NK-92 treated with Interleukin-12 subunit alpha and Interleukin-12 subunit beta, amount 100 ng/mL, for 24 hours (cell line): ENCODE measurements at regions not wholly inside any gene's neighbourhood (a gene's known extent, or its start where the extent isn't known, plus 50 kb on each side); places are given as distances from the start of the nearest gene placed in this dataset.

Source experiments
- DNase-seq: peaks from one replicate; lab custom pipeline; 2025; lab: John Stamatoyannopoulos, UW

DNA sequence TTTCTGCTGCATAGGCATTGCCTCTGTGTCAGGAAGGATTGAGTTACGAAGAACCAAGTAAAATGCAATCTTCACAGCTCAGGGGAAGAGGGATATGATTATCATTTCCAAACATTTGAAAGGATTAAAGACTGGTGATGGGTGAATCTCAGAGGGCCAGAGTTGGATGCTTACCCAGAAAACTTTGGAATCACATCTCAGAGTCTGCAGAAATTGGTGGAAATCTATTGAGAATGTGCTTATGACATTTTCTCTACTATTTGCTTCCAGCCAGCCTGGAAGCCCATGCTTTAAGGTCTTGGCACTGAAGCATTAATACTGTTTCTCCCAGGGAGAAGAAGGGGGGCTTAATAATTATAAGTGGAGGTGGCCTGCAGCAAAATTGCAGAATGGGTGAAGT is 1301.4 kb upstream of the PIK3C3 start:
- no peak for DNase-seq

DNA sequence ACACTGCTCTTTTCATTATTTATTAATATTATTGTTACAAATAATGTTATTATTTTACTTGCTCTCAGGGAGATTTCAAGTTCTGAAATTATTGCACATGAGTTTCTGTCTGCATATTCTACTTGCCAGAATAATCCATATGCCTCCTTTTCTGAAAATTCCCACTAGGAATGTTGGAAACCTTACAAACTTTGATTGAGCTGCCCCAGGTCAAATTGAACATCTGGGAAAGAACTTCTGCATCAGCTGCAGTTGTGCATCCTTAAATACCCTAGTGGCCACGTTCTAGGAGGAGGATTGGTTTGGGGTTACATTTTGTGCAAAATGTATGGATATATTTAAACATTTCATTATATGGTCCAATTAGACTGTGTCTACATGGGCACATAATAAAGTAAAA is 1302.7 kb upstream of the PIK3C3 start:
- no peak for DNase-seq

DNA sequence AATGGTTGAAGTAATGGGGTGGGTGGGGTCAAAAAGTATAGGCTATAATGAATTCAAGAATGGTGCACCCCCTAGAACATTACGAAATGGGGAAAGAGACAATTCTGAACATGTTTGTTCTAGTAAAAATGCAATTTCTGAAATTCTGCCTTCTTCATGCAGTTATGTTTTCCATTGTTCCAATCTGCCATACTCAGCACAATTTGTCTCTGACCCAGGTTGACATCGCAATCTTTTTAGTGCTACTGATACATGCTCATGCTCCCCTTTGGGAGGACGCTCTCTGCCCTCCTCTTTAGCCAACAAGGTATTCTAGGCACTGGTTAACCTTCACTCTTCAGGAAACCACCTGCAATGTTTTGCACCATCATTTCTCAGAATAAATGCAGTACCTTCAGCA is 1303.9 kb upstream of the PIK3C3 start:
- no peak for DNase-seq

DNA sequence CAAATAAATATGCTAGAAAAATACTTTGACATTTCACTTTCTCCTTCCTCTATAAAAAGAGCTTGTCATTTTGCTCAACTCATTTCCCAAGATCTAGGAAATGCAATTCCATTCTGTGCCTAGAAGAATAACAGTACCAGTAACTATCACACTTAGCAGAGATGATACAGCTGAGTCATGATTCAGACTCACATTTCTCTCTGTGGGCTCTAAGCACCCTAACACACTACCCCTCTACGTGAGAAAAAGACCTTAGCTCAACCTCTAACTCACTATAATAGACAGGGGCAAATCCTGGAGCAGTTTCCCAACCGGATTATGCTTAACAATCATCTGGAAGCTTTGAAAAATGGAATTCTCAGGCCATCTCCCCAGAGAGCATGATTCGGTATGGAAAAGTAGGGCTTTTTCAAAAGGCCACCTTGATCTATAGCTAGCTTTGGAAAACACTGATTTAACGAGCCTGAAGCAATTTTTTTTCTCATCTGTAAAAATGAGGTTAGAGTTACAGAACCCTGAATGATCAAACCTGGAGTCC is 1312.3 kb upstream of the PIK3C3 start:
- no peak for DNase-seq

DNA sequence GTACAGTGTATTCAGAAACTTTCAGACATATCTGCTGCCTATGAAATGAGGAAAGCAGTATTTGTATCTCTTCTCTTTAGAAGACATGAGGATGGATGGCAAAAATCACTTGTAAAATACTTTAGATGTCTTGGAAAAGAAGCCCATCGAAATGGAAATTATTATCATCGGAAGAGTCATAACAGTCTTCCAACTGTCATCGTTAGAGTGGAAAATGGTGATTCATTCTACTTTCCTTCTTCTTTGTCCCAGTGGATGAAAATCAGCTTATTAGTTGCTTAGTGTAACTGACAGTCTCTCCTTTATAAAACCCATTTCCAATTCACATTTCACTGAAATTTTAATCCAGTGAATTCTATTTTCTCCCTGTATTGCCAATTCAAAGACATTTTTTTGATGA is 1323.7 kb upstream of the PIK3C3 start:
- no peak for DNase-seq

DNA sequence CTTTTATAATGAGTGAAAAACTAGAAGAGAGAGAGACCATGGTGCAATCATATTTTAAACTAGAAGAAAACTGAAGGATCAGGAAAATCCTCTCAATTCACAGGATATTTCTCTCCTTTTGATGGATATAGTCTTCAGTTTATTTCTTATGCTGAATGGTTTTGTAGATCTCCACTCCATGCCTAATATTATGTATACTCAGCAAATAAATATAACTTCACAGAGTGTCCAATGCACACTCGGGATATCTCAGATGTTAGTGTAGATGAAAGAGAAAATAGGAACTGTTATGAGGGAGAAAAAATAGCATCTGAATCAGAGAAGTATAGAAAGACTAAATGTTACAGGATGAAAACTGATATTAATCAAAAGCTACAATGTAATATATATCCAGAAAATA is 1324.5 kb upstream of the PIK3C3 start:
- DNase-seq: no peak

DNA sequence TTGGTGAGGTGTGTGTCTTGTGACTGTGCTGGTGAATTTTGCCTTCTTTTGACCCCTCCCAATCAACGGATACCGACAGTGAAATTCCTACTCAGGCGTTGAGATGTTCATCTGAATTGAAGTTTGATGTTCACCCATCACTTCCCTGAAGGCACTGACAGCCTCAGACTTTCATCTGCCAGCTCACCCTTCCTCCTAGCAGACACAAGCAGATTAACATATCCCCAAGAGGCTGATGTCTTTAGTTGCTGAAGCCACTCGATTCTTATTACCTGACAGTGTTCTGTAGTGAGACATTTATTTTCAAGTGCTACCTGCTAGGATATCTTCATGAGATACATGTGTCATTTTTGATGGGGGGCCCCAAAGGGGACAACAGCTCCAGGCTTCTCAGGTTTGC is 1330.1 kb upstream of the PIK3C3 start:
- no peak for DNase-seq

DNA sequence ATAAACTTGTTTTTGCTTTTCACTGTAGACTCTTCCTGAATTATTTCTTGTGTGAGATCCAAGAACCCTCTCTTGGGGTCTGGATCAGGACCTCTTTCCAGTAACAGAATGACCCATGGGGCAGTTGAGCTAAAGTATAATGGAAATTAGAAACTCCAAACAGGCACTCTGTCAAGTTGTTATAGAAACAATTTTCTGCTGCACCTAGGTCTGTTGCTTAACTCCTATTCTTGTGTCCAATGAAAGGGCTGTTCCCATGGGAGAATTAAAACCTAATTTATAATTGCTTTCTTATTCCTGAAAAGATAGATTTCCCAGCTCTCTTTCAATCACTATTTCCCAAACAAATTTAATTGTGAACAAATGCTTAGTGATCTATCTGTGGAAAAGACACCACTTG is 1341.3 kb upstream of the PIK3C3 start:
- no peak for DNase-seq

DNA sequence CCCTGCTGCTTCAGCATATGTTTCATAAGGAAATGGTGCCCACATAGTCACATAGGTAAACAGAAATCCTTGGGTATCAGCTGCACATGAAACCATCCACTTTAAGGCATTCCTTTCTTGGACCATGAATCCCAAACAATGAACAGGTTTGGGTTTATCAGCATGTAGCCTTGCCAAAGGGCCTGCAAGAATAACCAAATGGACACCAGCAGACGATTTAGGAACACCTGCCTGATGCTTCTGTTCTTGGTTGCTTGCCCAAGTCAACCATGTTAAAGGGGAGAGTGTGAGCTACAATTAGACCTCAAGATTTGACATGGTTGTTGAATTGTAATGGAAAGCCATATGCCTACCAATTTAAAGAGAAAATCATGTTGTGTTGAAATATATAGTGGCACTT is 1342.7 kb upstream of the PIK3C3 start:
- no peak for DNase-seq

DNA sequence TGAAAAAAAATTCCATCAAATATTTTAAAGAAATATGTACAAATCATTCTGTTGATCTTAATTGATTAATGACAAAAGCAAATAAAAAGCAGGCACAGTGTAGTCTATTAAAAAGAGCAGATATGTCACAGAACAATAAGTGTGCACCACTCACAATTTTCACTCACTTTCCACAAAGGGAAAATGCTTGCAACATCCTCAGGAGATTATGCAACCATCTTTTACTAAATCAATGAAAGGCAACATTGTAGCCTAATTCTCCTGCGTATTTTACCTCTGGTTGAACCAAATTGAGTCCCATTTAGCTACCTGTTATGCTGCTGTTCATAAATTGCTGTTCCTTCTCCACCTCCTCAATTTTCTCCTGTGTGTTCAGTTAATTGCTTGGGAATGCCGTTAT is 1346.8 kb upstream of the PIK3C3 start:
- DNase-seq: no peak

DNA sequence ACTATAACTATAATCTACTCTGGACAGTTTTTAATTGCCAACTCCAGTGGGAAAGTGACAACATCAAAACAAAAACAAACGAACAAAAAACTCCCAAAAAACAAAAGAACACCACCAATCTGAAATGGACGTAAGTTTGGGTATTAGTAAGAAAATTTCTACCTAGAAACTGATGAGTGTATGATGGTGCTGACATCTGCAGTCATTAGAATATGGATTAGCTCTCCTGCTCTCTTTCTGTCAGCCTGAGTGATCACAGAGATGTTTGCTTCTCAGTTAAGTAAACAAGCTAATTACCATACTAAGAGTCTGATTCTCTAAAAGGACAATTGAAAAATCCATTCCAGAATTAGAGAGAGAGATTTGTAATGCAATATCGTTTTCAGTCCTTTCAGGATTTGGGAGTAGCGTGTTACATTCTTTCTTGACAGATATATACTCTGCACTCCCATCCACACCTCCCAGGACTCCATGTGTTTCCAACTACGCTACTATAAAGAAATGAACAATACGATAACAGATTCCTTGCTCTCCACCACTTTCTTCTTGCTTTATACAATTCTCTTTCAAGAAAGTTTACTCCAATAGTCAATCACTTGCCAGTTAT is 1347.4 kb upstream of the PIK3C3 start:
- DNase-seq: no peak

DNA sequence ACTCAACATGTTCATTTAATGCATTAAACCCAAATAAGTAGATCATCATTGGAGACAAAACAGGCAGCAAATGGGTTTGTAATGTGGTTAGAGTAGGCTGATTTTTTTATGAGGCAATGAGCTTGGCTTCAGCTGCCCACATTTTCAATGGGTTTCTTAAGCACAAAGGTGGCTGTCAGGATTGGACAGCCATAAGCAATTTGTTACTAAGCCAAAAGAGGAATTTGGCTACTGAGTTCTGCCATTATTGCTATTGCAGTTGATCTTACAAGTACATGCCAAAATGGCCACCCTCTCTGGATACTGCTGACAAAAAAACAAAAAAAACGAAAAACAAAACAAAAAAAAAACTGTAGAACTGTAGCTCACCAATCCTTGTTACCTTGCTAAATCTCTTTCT is 1348.0 kb upstream of the PIK3C3 start:
- DNase-seq: no peak

DNA sequence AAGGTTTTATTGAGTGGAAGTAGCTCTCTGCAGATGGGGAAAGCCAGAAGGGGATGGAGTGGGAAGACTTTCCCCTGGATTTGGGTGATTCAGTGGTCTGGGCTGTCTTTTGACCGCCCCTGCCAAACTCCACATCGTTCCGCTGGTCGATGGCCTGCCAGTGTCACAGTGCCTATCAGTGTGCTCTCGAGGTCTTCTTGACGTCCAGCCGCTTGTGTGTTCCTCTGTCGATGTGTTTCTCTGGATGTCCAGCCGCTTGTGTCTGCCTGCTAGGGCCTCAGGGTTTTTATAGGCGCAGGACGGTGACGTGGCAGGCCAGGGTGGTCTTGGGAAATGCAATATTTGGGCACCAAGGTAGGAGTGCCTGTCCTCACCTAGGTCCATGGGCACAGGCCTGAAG is 1371.4 kb upstream of the PIK3C3 start:
- no peak for DNase-seq

DNA sequence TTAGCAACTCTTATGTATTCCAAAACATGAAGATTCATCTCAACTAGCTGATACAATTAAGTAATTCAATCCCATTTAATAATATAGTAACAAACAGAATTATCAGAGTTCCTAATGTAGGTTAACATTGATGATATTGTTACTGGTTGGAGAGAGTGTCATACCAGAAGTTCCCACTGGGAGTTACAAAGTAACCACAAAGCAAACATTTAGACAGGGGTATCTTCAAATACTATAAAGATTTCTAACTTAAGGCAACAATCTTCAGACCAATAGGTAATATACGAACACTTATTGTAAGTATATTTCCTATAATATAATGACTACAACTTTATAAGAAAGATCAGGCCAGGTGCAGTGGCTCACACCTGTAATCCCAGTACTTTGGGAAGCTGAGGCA is 1372.9 kb upstream of the PIK3C3 start:
- DNase-seq: no peak

DNA sequence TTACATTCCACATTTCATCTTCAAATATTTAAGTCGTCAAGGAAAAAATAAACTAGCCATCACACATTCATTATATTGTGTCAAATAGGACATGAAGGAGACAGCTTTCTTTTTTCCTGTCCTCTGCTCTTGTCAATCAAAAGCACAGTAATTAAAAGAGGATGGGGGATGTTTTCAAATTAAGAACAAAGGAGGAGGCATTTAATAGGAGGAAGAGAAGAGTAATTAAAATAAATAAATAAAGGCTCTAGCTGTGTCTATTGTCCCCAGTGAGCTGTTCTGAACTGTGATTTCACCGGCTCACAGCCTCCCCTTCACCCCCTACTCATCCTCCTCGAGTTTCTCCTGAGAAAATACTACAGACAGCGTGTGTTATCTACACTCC is 1377.1 kb upstream of the PIK3C3 start:
- no peak for DNase-seq

DNA sequence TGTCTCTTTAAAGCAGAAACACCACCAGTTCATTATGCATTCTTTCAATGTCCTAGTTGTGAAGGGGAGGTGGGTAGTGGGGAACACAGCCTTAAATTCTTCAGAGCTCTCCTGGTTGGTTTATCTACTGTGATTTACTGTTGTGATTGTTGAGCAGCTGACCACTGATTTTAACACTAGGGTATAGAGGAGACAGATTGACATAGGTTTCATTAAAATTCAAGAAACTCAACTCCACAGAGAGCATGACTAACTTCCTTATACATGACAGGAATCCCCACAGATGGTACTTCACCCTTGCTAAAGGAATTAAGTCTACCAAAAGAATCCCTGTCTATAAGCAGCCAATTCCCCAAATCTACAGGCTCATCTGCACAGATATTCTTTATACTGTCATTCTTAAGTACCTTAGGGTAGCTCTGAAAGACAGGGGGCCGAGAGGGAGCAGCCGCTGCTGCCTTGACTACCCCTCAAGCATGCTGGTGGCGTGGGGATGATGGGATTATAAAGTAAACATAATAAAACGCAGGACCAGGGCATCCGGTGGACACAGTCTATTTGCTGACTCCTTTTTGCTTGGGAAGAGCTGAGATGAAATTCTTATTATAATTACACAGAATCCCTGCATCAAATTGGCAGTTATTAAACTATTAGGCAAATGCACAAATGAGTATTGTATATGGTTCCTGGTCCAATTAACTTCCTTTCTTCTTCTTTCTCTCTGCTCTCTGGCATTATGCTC is 1377.6 kb upstream of the PIK3C3 start:
- DNase-seq: no peak

DNA sequence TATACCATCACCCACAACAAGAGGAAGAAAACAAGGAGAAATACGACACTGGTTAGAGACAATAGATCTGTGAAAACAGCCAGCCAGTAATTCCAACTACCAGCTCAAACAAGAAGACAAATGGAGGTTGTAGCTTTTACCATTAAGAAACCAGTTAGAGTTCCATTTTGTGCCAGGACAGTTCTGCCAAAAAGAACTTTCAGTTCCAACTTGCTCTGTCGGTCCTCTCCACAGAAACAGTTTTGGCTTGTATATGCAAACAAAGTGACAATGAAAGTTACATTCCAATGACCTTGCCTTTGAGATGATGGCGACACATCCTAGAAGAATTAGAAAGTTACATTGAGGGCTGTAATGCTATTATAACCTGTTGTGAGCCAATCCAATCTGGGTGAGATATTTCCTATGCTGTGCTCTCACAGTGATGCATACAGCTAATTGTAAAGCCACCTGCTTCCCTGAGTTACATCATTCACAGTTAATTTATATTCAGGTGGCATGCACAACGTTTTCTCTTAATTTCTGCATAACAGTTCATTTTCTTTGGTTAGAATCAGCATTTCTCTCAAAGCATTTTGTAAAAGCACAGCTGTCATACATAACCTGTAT is 1378.4 kb upstream of the PIK3C3 start:
- no peak for DNase-seq

DNA sequence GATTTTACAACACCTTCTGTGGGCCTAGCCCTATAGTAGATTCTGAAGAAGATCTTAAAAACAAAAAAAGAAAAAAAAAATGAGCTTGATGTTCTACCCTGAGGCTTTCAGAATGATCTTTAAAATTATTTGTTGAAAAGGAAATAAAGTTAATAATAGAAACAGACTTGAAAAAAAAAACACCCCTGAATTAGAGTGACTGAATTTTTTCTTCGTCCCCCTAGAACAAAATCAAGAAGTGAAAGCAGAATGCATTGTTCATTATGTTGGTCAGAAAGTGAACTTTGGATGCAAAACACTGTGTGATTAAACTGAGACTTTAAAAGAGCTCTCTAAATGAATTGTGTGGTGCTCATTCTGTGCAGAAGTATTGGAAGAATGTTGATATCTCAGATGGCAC is 1384.4 kb upstream of the PIK3C3 start:
- no peak for DNase-seq

DNA sequence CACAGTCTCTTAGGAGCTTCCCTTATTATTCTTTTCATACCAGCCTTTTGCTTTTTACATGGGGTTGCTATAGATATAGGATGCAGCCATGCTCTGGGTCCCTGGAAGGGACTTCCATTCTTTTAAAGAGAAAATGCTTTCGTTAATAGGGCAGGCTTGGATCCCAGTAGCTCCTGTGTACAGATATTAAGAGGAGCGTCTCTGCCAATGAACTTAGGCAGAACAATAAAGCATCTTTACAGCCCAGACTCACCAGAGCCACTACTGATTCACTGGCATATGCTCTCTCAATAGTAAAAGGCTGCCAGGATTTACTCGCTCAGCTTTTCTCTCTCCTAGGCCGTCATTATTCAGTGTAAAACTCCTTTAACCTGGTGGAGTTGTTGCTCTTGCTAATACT is 1385.4 kb upstream of the PIK3C3 start:
- no peak for DNase-seq

DNA sequence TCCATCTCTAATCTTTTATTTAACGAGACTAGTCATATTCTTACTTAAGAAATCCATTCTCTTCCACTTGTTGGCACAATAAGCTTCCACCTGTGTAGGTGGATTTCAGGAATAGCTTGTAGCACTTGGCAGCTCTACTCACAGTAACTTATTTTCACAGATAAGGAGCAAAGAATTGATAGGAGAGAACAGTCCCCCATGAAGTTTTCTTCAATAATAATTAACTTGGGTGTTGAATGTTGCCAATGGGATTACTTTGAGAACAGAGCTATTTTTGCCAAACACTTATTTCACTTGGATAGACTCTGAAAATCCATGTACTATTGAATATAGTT is 1388.6 kb upstream of the PIK3C3 start:
- no peak for DNase-seq

DNA sequence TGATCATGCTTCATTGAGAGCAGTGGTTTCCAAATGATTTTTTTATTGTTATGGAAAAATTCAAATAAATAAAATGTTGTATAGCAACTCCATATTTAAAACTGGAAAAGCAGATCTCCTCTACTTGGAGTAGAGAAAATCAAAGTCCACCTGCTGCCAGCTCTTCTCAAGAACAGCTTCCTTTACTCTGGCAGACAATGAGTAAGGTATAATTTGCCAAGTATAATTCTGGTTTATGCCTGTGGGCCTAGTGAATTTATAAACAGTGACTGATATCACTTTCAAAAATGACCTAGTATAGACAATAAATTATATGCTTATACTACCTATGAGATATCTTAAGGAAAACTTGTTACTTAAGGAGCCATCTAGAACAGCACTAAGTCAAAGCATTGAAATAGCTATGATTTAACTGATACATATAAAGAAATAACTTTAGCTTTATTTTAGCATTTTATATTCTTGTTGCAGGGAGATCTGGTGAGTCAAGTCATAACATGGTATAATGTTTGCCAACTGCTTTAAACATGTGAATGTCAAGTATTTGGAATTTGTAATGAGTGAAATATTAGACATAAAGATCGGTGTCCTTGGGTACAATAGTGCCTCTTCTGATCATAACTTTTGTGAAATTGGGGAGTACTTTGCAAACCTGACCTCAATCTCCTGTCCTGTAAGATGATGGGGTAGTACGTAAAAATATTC is 1389.1 kb upstream of the PIK3C3 start:
- DNase-seq: no peak

DNA sequence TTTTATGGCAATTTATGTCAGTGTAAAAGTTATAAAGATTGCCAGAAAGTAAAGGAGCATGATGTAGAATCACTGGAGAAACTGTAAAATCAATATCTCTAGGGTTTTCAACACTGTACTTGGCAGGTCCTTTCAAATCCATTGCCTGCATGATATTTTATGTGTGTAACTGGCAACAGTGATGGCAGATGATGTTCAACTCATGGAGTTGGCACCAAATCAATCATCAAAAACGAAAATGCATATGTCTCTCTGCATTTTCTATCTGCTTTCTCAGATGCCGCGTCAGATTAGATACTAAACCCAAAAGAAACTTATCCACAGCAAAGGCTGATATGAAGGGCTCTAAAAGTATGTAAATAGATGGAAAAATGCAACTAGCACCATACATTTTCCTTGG is 1395.5 kb upstream of the PIK3C3 start:
- no peak for DNase-seq
